DMS153 (cell line): ENCODE measurements at regions not wholly inside any gene's neighbourhood (a gene's known extent, or its start where the extent isn't known, plus 50 kb on each side); places are given as distances from the start of the nearest gene placed in this dataset.
"Not testable (repeated sequence)": the region's sequence is repeated elsewhere in the genome, so short reads cannot be mapped to it uniquely, and the experiment has no call there.

Source experiments
- DNase-seq: peaks from one replicate; lab custom pipeline; 2025; lab: John Stamatoyannopoulos, UW

GRCh38 chr6:15116889-15117288, 129.0 kb upstream of the JARID2 start:
- DNase-seq: no peak

GRCh38 chr6:15121443-15121842, 124.4 kb upstream of the JARID2 start:
- DNase-seq: no peak

- no peak for DNase-seq
Observed at GRCh38 chr6:15121977-15122550, 123.8 kb upstream of the JARID2 start.

- DNase-seq: no peak
Observed at GRCh38 chr6:15129887-15130286, 116.0 kb upstream of the JARID2 start.

- no peak for DNase-seq
Observed at GRCh38 chr6:15131234-15131633, 114.6 kb upstream of the JARID2 start.

GRCh38 chr6:15131651-15132061, 114.2 kb upstream of the JARID2 start:
- DNase-seq: no peak

GRCh38 chr6:15132167-15132566, 113.7 kb upstream of the JARID2 start:
- DNase-seq: no peak

- DNase-seq: no peak
Observed at GRCh38 chr6:15132854-15133670, 112.8 kb upstream of the JARID2 start.

- no peak for DNase-seq
Observed at GRCh38 chr6:15137086-15137485, 108.8 kb upstream of the JARID2 start.

GRCh38 chr6:15143086-15143485, 102.8 kb upstream of the JARID2 start:
- no peak for DNase-seq

GRCh38 chr6:15143540-15143939, 102.3 kb upstream of the JARID2 start:
- no peak for DNase-seq

GRCh38 chr6:15145821-15146220, 100.0 kb upstream of the JARID2 start:
- no peak for DNase-seq

GRCh38 chr6:15147827-15148226, 98.0 kb upstream of the JARID2 start:
- no peak for DNase-seq

- DNase-seq: no peak
Observed at GRCh38 chr6:15148356-15148946, 97.4 kb upstream of the JARID2 start.

- DNase-seq: no peak
Observed at GRCh38 chr6:15150207-15150606, 95.7 kb upstream of the JARID2 start.

- DNase-seq: no peak
Observed at GRCh38 chr6:15152700-15153099, 93.2 kb upstream of the JARID2 start.

GRCh38 chr6:15153191-15153590, 92.7 kb upstream of the JARID2 start:
- DNase-seq: no peak

GRCh38 chr6:15157479-15157878, 88.4 kb upstream of the JARID2 start:
- DNase-seq: no peak

- DNase-seq: no peak
Observed at GRCh38 chr6:15158821-15159619, 86.8 kb upstream of the JARID2 start.

- DNase-seq: no peak
Observed at GRCh38 chr6:15160812-15161211, 85.1 kb upstream of the JARID2 start.

GRCh38 chr6:15164855-15165254, 81.0 kb upstream of the JARID2 start:
- not testable (repeated sequence) for DNase-seq

GRCh38 chr6:15166121-15166520, 79.7 kb upstream of the JARID2 start:
- no peak for DNase-seq

GRCh38 chr6:15170126-15170525, 75.7 kb upstream of the JARID2 start:
- no peak for DNase-seq
